ENCODE measurements at regions not wholly inside any gene's neighbourhood (a gene's known extent, or its start where the extent isn't known, plus 50 kb on each side); places are given as distances from the start of the nearest gene placed in this dataset.

DNA sequence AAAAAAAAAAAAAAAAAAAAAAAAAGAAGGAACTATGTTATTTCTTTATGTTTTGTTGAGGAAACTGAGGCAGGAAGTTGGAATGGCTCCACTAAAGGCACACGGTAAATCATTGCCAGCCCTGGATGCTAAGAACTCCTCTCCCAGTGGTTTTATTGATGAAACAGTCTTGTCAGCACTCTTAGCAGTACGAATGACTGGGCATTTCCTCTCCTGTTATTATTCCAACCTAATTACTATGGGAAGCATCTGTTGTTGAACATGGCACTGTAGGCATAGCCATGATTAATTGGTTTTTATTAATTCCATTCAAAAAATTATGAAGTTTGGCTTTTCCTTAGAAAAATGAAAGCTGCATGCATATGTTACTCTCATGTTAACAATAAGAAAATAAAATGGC is 1387.1 kb upstream of the TMEM132C start:
- H2BK12ac ChIP-seq (ENCODE audit: low read depth, low read length) = no peak overlapping the region
- H3K36me3 ChIP-seq (ENCODE audit: control insufficient read depth in 2 of 4, insufficient read depth in 4 of 4, low read length in 3 of 4) = no peaks in the 10 kb centered on the region
- no peak overlapping the region for H3K4ac ChIP-seq (replicated peaks; ENCODE audit: insufficient read length, low read depth, low read length)
- TF ChIP-seq MAFK (IDR thresholded peaks at IDR 0.05; ENCODE audit: low read depth, low read length) (0 out of 2 replicates have a peak, but pooled peaks have one; percentile 3), RXRA (IDR thresholded peaks at IDR 0.05; ENCODE audit: insufficient read depth, low read depth, low read length) (no peak), SP2 (IDR thresholded peaks at IDR 0.05; ENCODE audit: low read length) (no peak)
- TF ChIP-seq, protein P1, sequence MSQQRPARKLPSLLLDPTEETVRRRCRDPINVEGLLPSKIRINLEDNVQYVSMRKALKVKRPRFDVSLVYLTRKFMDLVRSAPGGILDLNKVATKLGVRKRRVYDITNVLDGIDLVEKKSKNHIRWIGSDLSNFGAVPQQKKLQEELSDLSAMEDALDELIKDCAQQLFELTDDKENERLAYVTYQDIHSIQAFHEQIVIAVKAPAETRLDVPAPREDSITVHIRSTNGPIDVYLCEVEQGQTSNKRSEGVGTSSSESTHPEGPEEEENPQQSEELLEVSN (IDR thresholded peaks at IDR 0.05) = no peak
- no peak overlapping the region for H3K14ac ChIP-seq (ENCODE audit: insufficient read length)
- no peak overlapping the region for H4K91ac ChIP-seq (replicated peaks; ENCODE audit: insufficient read length, low read length)
- no peaks in the 10 kb centered on the region for H3K79me2 ChIP-seq (ENCODE audit: control insufficient read depth in 1 of 2, insufficient read depth in 2 of 2, low read length in 2 of 2)
- H2BK15ac ChIP-seq (ENCODE audit: low read length) = no peak overlapping the region
- H3K4me2 ChIP-seq (ENCODE audit: insufficient read depth in 1 of 2, low read depth in 2 of 2, low read length in 2 of 2) = no peak overlapping the region
- H3K9ac ChIP-seq (replicated peaks in 1 of 4; ENCODE audit: extremely low read depth in 1 of 4, low read depth in 3 of 4, low read length in 3 of 4) = no peak overlapping the region
- no peak overlapping the region for H2AFZ ChIP-seq (ENCODE audit: low read length)
- no peak overlapping the region for H2BK120ac ChIP-seq (replicated peaks; ENCODE audit: low read depth, low read length)
- H3K9me3 ChIP-seq (ENCODE audit: insufficient read depth in 2 of 2, low read depth in 1 of 2, low read length in 1 of 2) = no peaks in the 10 kb centered on the region
- H3K27me3 ChIP-seq (replicated peaks in 1 of 4; ENCODE audit: control insufficient read depth in 3 of 4, extremely low read depth in 1 of 4, insufficient read depth in 3 of 4, low read length in 3 of 4) = no peaks in the 10 kb centered on the region
- H3K23me2 ChIP-seq (ENCODE audit: low read depth, low read length) = no peaks in the 10 kb centered on the region
- POLR2A ChIA-PET (ENCODE audit: partially characterized antibody) = no interaction called here
- no peak overlapping the region for H4K5ac ChIP-seq (ENCODE audit: insufficient read length, low read depth, low read length)
- no peak for DNase-seq (ENCODE audit: low read depth in 1 of 2, low spot score in 2 of 2)
- no peak overlapping the region for H3K56ac ChIP-seq (replicated peaks; ENCODE audit: insufficient read length, low read depth, low read length)
- H3K4me3 ChIP-seq (ENCODE audit: extremely low read depth in 1 of 4, insufficient read depth in 2 of 4, low read depth in 3 of 4, low read length in 4 of 4) = no peak overlapping the region
- no peak for FAIRE-seq
- H3K4me1 ChIP-seq (replicated peaks in 1 of 4; ENCODE audit: control insufficient read depth in 3 of 4, insufficient read depth in 4 of 4, low read length in 3 of 4) = no peaks in the 10 kb centered on the region
- no peak overlapping the region for H4K8ac ChIP-seq (ENCODE audit: extremely low read depth, insufficient read depth, low read length)
- H3K27ac ChIP-seq (ENCODE audit: low read depth, low read length) = no peak overlapping the region
- no peaks in the 10 kb centered on the region for H3K79me1 ChIP-seq (ENCODE audit: low read depth, low read length)
- no peaks in the 10 kb centered on the region for H4K20me1 ChIP-seq (replicated peaks in 1 of 2; ENCODE audit: control insufficient read depth in 1 of 2, insufficient read depth in 2 of 2, low read length in 2 of 2)
- 79% methylated on average over 2 of the region's 2 CpGs; no CpG with 5 or more reads in 1 of the 2 experiments for WGBS, 2 experiments (ENCODE audit: extremely low coverage in 1 of 2, insufficient coverage in 1 of 2, insufficient read length in 1 of 2, insufficient replicate concordance in 2 of 2, low coverage in 1 of 2, low lambda C conversion rate in 2 of 2, missing lambda C conversion rate in 1 of 2)
- no peak overlapping the region for H3K23ac ChIP-seq (ENCODE audit: insufficient read length)
- H2AK5ac ChIP-seq (ENCODE audit: low read depth, low read length) = no peak overlapping the region
- CTCF ChIA-PET (ENCODE audit: partially characterized antibody) = no interaction called here
- no peak overlapping the region for H2BK5ac ChIP-seq (ENCODE audit: low read depth, low read length)
- no peak overlapping the region for H3K18ac ChIP-seq (ENCODE audit: extremely low read depth, low read length)
- H2BK20ac ChIP-seq (ENCODE audit: low read length) = no peak overlapping the region
